COLO668 (cell line): ENCODE measurements at regions not wholly inside any gene's neighbourhood (a gene's known extent, or its start where the extent isn't known, plus 50 kb on each side); places are given as distances from the start of the nearest gene placed in this dataset.
"Not testable (repeated sequence)": the region's sequence is repeated elsewhere in the genome, so short reads cannot be mapped to it uniquely, and the experiment has no call there.

Source experiments
- DNase-seq: peaks from one replicate; lab custom pipeline; 2025; ENCODE audit not compliant: unreplicated experiment; lab: John Stamatoyannopoulos, UW

- not testable (repeated sequence) for DNase-seq
Measured at GRCh38 chr6:15907220-15907913, 221.5 kb upstream of the MYLIP start.

- DNase-seq: no peak
Measured at GRCh38 chr6:15906420-15907016, 222.4 kb upstream of the MYLIP start.

- no peak for DNase-seq
Measured at GRCh38 chr6:15905488-15906419, 223.1 kb upstream of the MYLIP start.

- DNase-seq: no peak
Measured at GRCh38 chr6:15904651-15905376, 224.1 kb upstream of the MYLIP start.

- DNase-seq: no peak
Measured at GRCh38 chr6:15901141-15902115, 227.5 kb upstream of the MYLIP start.

- no peak for DNase-seq
Measured at GRCh38 chr6:15898693-15899092, 230.2 kb upstream of the MYLIP start.

GRCh38 chr6:15897063-15897876 is 231.6 kb upstream of the MYLIP start:
- DNase-seq: no peak

GRCh38 chr6:15894973-15895725 is 232.3 kb upstream of the DTNBP1 start:
- DNase-seq: no peak

- no peak for DNase-seq
Measured at GRCh38 chr6:15893556-15894253, 230.9 kb upstream of the DTNBP1 start.

GRCh38 chr6:15892369-15892768 is 229.5 kb upstream of the DTNBP1 start:
- no peak for DNase-seq

- DNase-seq: no peak
Measured at GRCh38 chr6:15888798-15889772, 226.3 kb upstream of the DTNBP1 start.

GRCh38 chr6:15887491-15888461 is 224.9 kb upstream of the DTNBP1 start:
- no peak for DNase-seq

GRCh38 chr6:15885624-15886023 is 222.8 kb upstream of the DTNBP1 start:
- no peak for DNase-seq

- not testable (repeated sequence) for DNase-seq
Measured at GRCh38 chr6:15883593-15883992, 220.8 kb upstream of the DTNBP1 start.

GRCh38 chr6:15882915-15883314 is 220.1 kb upstream of the DTNBP1 start:
- no peak for DNase-seq
